Small intestine (tissue), 7 donors: ENCODE measurements at regions not wholly inside any gene's neighbourhood (a gene's known extent, or its start where the extent isn't known, plus 50 kb on each side); places are given as distances from the start of the nearest gene placed in this dataset.

ENCODE experiments used
- DNase-seq, 2 donors: peaks; one replicate each; pipeline versions ENCODE4 v3.0.0 to v3.0.0-alpha.2; 2013
- FAIRE-seq: peaks from 2 replicates; lab custom pipeline; 2012; peaks lifted over from hg19 to GRCh38; lab: Jason Lieb, UNC
- H3K27ac ChIP-seq, 3 donors: one replicate each; pipeline ENCODE4 v1.5.1; 2013; ENCODE audit warnings: low read length in 2 of 3, mild to moderate bottlenecking in 2 of 3, control low read depth in 1 of 3, inconsistent platforms in 1 of 3, low read depth in 1 of 3, moderate library complexity in 1 of 3
- H3K27me3 ChIP-seq, 3 donors: one replicate each; pipeline ENCODE4 v1.6.1; 2013; ENCODE audit warnings: low read length in 3 of 3, inconsistent platforms in 1 of 3; ENCODE audit not compliant: control insufficient read depth in 3 of 3, insufficient read depth in 3 of 3
- H3K36me3 ChIP-seq, 3 donors: one replicate each; pipeline ENCODE4 v1.6.1; 2013; ENCODE audit warnings: low read length in 3 of 3, inconsistent platforms in 1 of 3, low read depth in 1 of 3, mild to moderate bottlenecking in 1 of 3, moderate library complexity in 1 of 3; ENCODE audit not compliant: control insufficient read depth in 3 of 3, insufficient read depth in 2 of 3
- H3K4me1 ChIP-seq, 3 donors: one replicate each; pipeline ENCODE4 v1.6.1; 2013; ENCODE audit warnings: low read length in 2 of 3, inconsistent platforms in 1 of 3, low read depth in 1 of 3, mild to moderate bottlenecking in 1 of 3, moderate library complexity in 1 of 3; ENCODE audit not compliant: control insufficient read depth in 3 of 3, insufficient read depth in 2 of 3
- H3K4me3 ChIP-seq, 3 donors: one replicate each; pipeline ENCODE4 v1.5.1; 2013; ENCODE audit warnings: low read length in 3 of 3, control low read depth in 1 of 3, inconsistent platforms in 1 of 3, low read depth in 1 of 3, mild to moderate bottlenecking in 1 of 3, moderate library complexity in 1 of 3
- H3K9me3 ChIP-seq, 2 donors: one replicate each; pipeline ENCODE4 v1.6.1; 2013; ENCODE audit warnings: low read depth in 1 of 2, low read length in 1 of 2; ENCODE audit not compliant: control insufficient read depth in 2 of 2, insufficient read depth in 1 of 2
- WGBS, 3 donors: extraction: QIAGEN DNeasy Blood & Tissue Kit; methylation state at CpG; one replicate each; pipeline ENCODE4 v1.1.7; 2013; 5-methylcytosine and 5-hydroxymethylcytosine counted together
- donor health status: healthy with polysubstance abuse.
- donor health status: control.
- donor health status: control.
- donor health status: Bipolar disorder and iron deficiency.
- donor health status: healthy.

GRCh38 chr1:95622609-95623008, 388.6 kb downstream of the RWDD3 start:
- no peak overlapping the region for H3K4me3 ChIP-seq
- H3K4me1 ChIP-seq = no peaks in the 10 kb centered on the region
- H3K36me3 ChIP-seq = no peaks in the 10 kb centered on the region
- FAIRE-seq (no peak), DNase-seq (no peak)
- H3K27ac ChIP-seq = no peak overlapping the region
- 63 to 75% (median 70%) methylated on average over 5 of the region's 5 CpGs for WGBS, 3 donors
- H3K27me3 ChIP-seq = no peaks in the 10 kb centered on the region
- H3K9me3 ChIP-seq = no peaks in the 10 kb centered on the region

- 79 to 89% (median 83%) methylated on average over 1 of the region's 1 CpG for WGBS, 3 donors
- DNase-seq = no peak
- no peak for FAIRE-seq
These were observed 391.2 kb downstream of the RWDD3 start for GRCh38 chr1:95625224-95625623.

DNA sequence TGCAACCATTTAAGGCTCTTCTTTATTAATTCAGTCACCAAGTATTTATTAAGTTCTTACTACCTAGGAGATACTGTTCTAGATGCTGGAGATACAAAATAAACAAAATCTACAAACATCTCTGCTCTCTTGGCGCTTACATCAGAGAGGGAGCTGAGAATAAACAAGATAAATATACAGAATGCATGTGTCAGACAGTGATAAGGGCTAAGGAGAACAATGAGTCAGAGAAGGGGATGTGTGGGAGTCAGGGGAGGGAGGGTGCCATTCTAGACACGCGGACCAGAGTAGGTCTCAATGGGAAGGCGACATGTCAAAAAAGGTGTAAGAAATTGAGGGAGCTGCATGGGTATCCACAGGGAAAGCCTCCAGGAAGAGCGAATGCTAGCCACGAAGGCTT, 393.2 kb downstream of the RWDD3 start:
- DNase-seq (no peak), FAIRE-seq (no peak)
- no peak overlapping the region for H3K4me3 ChIP-seq
- no peaks in the 10 kb centered on the region for H3K36me3 ChIP-seq
- no peak overlapping the region for H3K27ac ChIP-seq
- H3K9me3 ChIP-seq = no peaks in the 10 kb centered on the region
- no peaks in the 10 kb centered on the region for H3K4me1 ChIP-seq
- WGBS, 3 donors = 74 to 78% (median 74%) methylated on average over 6 of the region's 6 CpGs
- no peaks in the 10 kb centered on the region for H3K27me3 ChIP-seq

More at GRCh38 chr1:95625224-95625623, 391.2 kb downstream of the RWDD3 start:
- no peaks in the 10 kb centered on the region for H3K27me3 ChIP-seq
- H3K36me3 ChIP-seq = no peaks in the 10 kb centered on the region
- no peaks in the 10 kb centered on the region for H3K4me1 ChIP-seq
- no peaks in the 10 kb centered on the region for H3K9me3 ChIP-seq
- H3K27ac ChIP-seq = no peak overlapping the region
- H3K4me3 ChIP-seq = no peak overlapping the region

GRCh38 chr1:95631695-95632094, 397.7 kb downstream of the RWDD3 start:
- Histone ChIP-seq H3K4me1 (no peaks in the 10 kb centered on the region), H3K27ac (no peak overlapping the region), H3K36me3 (no peaks in the 10 kb centered on the region), H3K9me3 (no peaks in the 10 kb centered on the region), H3K27me3 (no peaks in the 10 kb centered on the region), H3K4me3 (no peak overlapping the region)
- DNase-seq (no peak), FAIRE-seq (no peak)
- 89 to 94% (median 93%) methylated on average over 3 of the region's 3 CpGs for WGBS, 3 donors

DNA sequence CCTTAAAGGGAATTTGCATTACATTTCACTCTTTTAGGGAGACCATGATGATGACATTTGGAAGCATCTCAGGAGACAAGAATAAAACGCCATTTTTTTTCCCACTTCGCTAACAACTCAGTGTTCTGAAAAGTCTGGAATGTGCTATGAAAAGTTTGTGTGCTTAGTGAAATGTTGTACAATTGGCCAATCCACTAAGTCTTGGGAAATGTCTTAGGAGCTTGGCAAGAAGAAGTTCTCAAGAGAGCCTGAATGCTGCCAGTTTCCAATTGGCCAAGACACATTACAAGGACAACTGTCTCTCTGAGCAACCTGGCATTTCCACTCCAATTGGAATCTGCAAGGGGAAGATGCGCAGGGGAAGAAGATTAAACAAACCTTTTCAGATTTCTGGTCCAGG, 401.8 kb downstream of the RWDD3 start:
- DNase-seq (no peak), FAIRE-seq (no peak)
- 91 to 95% (median 94%) methylated on average over 3 of the region's 3 CpGs for WGBS, 3 donors
- Histone ChIP-seq H3K4me1 (no peaks in the 10 kb centered on the region), H3K36me3 (no peaks in the 10 kb centered on the region), H3K27me3 (no peaks in the 10 kb centered on the region), H3K27ac (no peak overlapping the region), H3K9me3 (no peaks in the 10 kb centered on the region), H3K4me3 (no peak overlapping the region)

GRCh38 chr1:95636897-95637296, 402.9 kb downstream of the RWDD3 start:
- no peak for DNase-seq
- no peak for FAIRE-seq
- no peaks in the 10 kb centered on the region for H3K4me1 ChIP-seq
- H3K9me3 ChIP-seq = no peaks in the 10 kb centered on the region
- no peaks in the 10 kb centered on the region for H3K36me3 ChIP-seq
- no peaks in the 10 kb centered on the region for H3K27me3 ChIP-seq
- H3K27ac ChIP-seq = no peak overlapping the region
- WGBS, 3 donors = 39 to 64% (median 42%) methylated on average over 1 of the region's 1 CpG
- H3K4me3 ChIP-seq = no peak overlapping the region

- H3K4me1 ChIP-seq = no peaks in the 10 kb centered on the region
- H3K4me3 ChIP-seq = no peak overlapping the region
- H3K27me3 ChIP-seq = no peaks in the 10 kb centered on the region
- H3K9me3 ChIP-seq = no peaks in the 10 kb centered on the region
- no peak overlapping the region for H3K27ac ChIP-seq
- no peaks in the 10 kb centered on the region for H3K36me3 ChIP-seq
- WGBS, 3 donors = 47 to 55% (median 48%) methylated on average over 2 of the region's 2 CpGs
- no peak for FAIRE-seq
- no peak for DNase-seq
These were observed 406.7 kb downstream of the RWDD3 start for GRCh38 chr1:95640746-95641145.

GRCh38 chr1:95641386-95641785, 407.4 kb downstream of the RWDD3 start:
- DNase-seq = no peak

GRCh38 chr1:95642035-95642434, 408.0 kb downstream of the RWDD3 start:
- Histone ChIP-seq H3K9me3 (no peaks in the 10 kb centered on the region), H3K27me3 (no peaks in the 10 kb centered on the region), H3K4me1 (no peaks in the 10 kb centered on the region), H3K4me3 (no peak overlapping the region), H3K27ac (no peak overlapping the region), H3K36me3 (no peaks in the 10 kb centered on the region)
- FAIRE-seq (no peak), DNase-seq (no peak)
- WGBS, 3 donors = 77 to 93% (median 79%) methylated on average over 2 of the region's 2 CpGs

More at GRCh38 chr1:95641386-95641785, 407.4 kb downstream of the RWDD3 start:
- Histone ChIP-seq H3K4me3 (no peak overlapping the region), H3K27ac (no peak overlapping the region), H3K4me1 (no peaks in the 10 kb centered on the region), H3K36me3 (no peaks in the 10 kb centered on the region), H3K9me3 (no peaks in the 10 kb centered on the region), H3K27me3 (no peaks in the 10 kb centered on the region)
- 16 to 35% (median 30%) methylated on average over 2 of the region's 2 CpGs for WGBS, 3 donors
- FAIRE-seq = no peak
